GM12878 (cell line): ENCODE measurements at regions not wholly inside any gene's neighbourhood (a gene's known extent, or its start where the extent isn't known, plus 50 kb on each side); places are given as distances from the start of the nearest gene placed in this dataset.

ENCODE experiments used
- ATAC-seq: fragments of 200-7000 bp; cut with Tn5 transposase; 3 replicates; pipeline ENCODE4 v1.9.1; 2020; ENCODE audit warnings: mild to moderate bottlenecking, moderate library complexity
- BruUV-seq: library from RNA; stranded (reverse); fragments of 400-500 nt; replicated peaks from 2 replicates; lab custom pipeline; 2021; lab: Mats Ljungman, UMichigan
- CTCF ChIA-PET: fragments of 300-600 bp; sonication (Branson Sonifier 250); formaldehyde crosslinking; extraction: SDS; loops from one replicate; lab custom pipeline; 2021; ENCODE audit warnings: inconsistent platforms; lab: Yijun Ruan, JAX
- POLR2A ChIA-PET: fragments of 350-600 bp; formaldehyde crosslinking; extraction: SDS; loops from one replicate; lab custom pipeline; 2021; ENCODE audit warnings: inconsistent platforms; lab: Charles Lee
- RAD21 ChIA-PET: fragments of 300-600 bp; sonication (Branson Sonifier 250); formaldehyde crosslinking; loops from one replicate; lab custom pipeline; 2023; ENCODE audit warnings: antibody characterized with exemption; ENCODE audit not compliant: unreplicated experiment; lab: Charles Lee
- SMC1A ChIA-PET: fragments of 300-600 bp; sonication (Branson Sonifier 250); formaldehyde crosslinking; loops from one replicate; lab custom pipeline; 2023; ENCODE audit not compliant: unreplicated experiment, uncharacterized antibody; lab: Charles Lee
- DNase-seq: peaks from one replicate; pipeline ENCODE4 v3.0.0-alpha.2; 2011; ENCODE audit warnings: low read depth, low spot score
- FAIRE-seq: peaks from 3 replicates; lab custom pipeline; 2011; peaks lifted over from hg19 to GRCh38; lab: Jason Lieb, UNC
- H2AFZ ChIP-seq: 2 replicates; pipeline ENCODE4 v1.6.0; 2011; ENCODE audit warnings: low read depth, low read length, control low read depth; ENCODE audit not compliant: control insufficient read depth
- H3K27ac ChIP-seq: 2 replicates; pipeline ENCODE4 v1.5.1; 2011; ENCODE audit warnings: control low read depth; ENCODE audit not compliant: control insufficient read depth, insufficient read depth
- H3K27me3 ChIP-seq, 2 experiments: replicated peaks in 1 of 2; 2 replicates each; pipeline versions ENCODE4 v1.6.0 to v1.6.1; 2011; ENCODE audit warnings: low read length in 1 of 2; ENCODE audit not compliant: control insufficient read depth in 2 of 2, insufficient read depth in 2 of 2
- H3K36me3 ChIP-seq, 2 experiments: 2 replicates each; pipeline ENCODE4 v1.5.1; 2011; ENCODE audit warnings: low read length in 1 of 2; ENCODE audit not compliant: control insufficient read depth in 2 of 2, insufficient read depth in 2 of 2
- H3K4me1 ChIP-seq: 2 replicates; pipeline ENCODE4 v1.6.1; 2011; ENCODE audit warnings: mild to moderate bottlenecking, low read length, moderate library complexity, mixed read lengths; ENCODE audit not compliant: control insufficient read depth, insufficient read depth
- H3K4me2 ChIP-seq: 2 replicates; pipeline ENCODE4 v1.6.0; 2011; ENCODE audit warnings: control low read depth; ENCODE audit not compliant: control insufficient read depth, insufficient read depth
- H3K4me3 ChIP-seq: fragments of 200-600 bp; sonication (generic); 2 replicates; pipeline ENCODE4 v1.5.1; 2016
- H3K79me2 ChIP-seq: 2 replicates; pipeline ENCODE4 v1.6.0; 2011; ENCODE audit warnings: low read length; ENCODE audit not compliant: control insufficient read depth, insufficient read depth
- H3K9ac ChIP-seq: 2 replicates; pipeline ENCODE4 v1.8.0; 2011; ENCODE audit warnings: low read length, control low read depth, mixed read lengths; ENCODE audit not compliant: control insufficient read depth, insufficient read depth
- H3K9me3 ChIP-seq: replicated peaks from 3 replicates; pipeline ENCODE4 v1.5.1; 2011; ENCODE audit warnings: mild to moderate bottlenecking, low read length; ENCODE audit not compliant: control insufficient read depth, insufficient read depth
- H4K20me1 ChIP-seq: 2 replicates; pipeline ENCODE4 v1.6.0; 2011; ENCODE audit not compliant: control insufficient read depth, insufficient read depth
- BCL3 ChIP-seq: IDR thresholded peaks from 2 replicates; pipeline ENCODE4 v1.6.1; 2011; ENCODE audit warnings: borderline replicate concordance, low read depth, mild to moderate bottlenecking, moderate library complexity, low read length; ENCODE audit not compliant: insufficient read depth, poor library complexity, severe bottlenecking
- E2F8 ChIP-seq: fragments of 450-650 bp; IDR thresholded peaks from 2 replicates; pipeline ENCODE4 v1.6.1; 2018; ENCODE audit warnings: mild to moderate bottlenecking, low read depth, moderate library complexity; ENCODE audit not compliant: partially characterized antibody
- EGR1 ChIP-seq, 2 experiments: IDR thresholded peaks; 1 replicate in 1 of 2; 2 replicates in 1 of 2; pipeline ENCODE4 v1.6.1; 2011 to 2012; ENCODE audit warnings: low read depth in 2 of 2, low read length in 2 of 2, borderline replicate concordance in 1 of 2, mild to moderate bottlenecking in 1 of 2, moderate library complexity in 1 of 2
- ELK1 ChIP-seq: IDR thresholded peaks from 2 replicates; pipeline ENCODE4 v1.6.1; 2012; ENCODE audit warnings: low read depth, low read length, improper control_type of control experiment
- HDAC2 ChIP-seq: fragments of 200-600 bp; sonication (generic); IDR thresholded peaks from 2 replicates; pipeline ENCODE4 v1.6.1; 2017
- JUND ChIP-seq: IDR thresholded peaks from 2 replicates; pipeline ENCODE4 v1.6.1; 2012; ENCODE audit warnings: low read depth, mild to moderate bottlenecking, low read length, improper control_type of control experiment, moderate library complexity
- NFXL1 ChIP-seq: fragments of 450-650 bp; IDR thresholded peaks from 2 replicates; pipeline ENCODE4 v1.6.1; 2017; ENCODE audit warnings: antibody characterized with exemption, mild to moderate bottlenecking, borderline replicate concordance
- SIN3A ChIP-seq: IDR thresholded peaks from 2 replicates; pipeline ENCODE4 v1.6.1; 2012; ENCODE audit warnings: low read depth, low read length, improper control_type of control experiment
- TAF1 ChIP-seq: IDR thresholded peaks from 2 replicates; pipeline ENCODE4 v1.6.1; 2011; ENCODE audit warnings: mild to moderate bottlenecking, low read depth, low read length, borderline replicate concordance
- TCF7 ChIP-seq: IDR thresholded peaks from 2 replicates; pipeline ENCODE4 v1.6.1; 2014; ENCODE audit warnings: antibody characterized with exemption, borderline replicate concordance
- USF1 ChIP-seq: IDR thresholded peaks from 2 replicates; pipeline ENCODE4 v1.6.1; 2011; ENCODE audit warnings: borderline replicate concordance, low read depth, mild to moderate bottlenecking, moderate library complexity, mixed read lengths, low read length; ENCODE audit not compliant: insufficient read depth; ENCODE audit errors: extremely low read length
- WRNIP1 ChIP-seq: IDR thresholded peaks from 2 replicates; pipeline ENCODE4 v1.6.1; 2011; ENCODE audit warnings: low read depth, low read length, improper control_type of control experiment, borderline replicate concordance
- ZNF384 ChIP-seq: IDR thresholded peaks from 2 replicates; pipeline ENCODE4 v1.6.1; 2012; ENCODE audit warnings: low read depth, mild to moderate bottlenecking, low read length, improper control_type of control experiment, borderline replicate concordance
- WGBS: methylation state at CpG from one replicate; pipeline ENCODE4 v1.1.6; 2016; ENCODE audit warnings: low lambda C conversion rate; ENCODE audit not compliant: insufficient replicate concordance, insufficient coverage; ENCODE audit errors: missing lambda C conversion rate; 5-methylcytosine and 5-hydroxymethylcytosine counted together
- in situ Hi-C: fragments of 300-500 bp; cut with MboI; formaldehyde crosslinking; loops from 9 replicates; pipeline ENCODE4 v1.14.3; 2018; ENCODE audit warnings: mixed read lengths
- intact Hi-C: fragments of 100-400 bp; cut with micrococcal nuclease; formaldehyde crosslinking; loops from one replicate; pipeline ENCODE4 v1.14.2; 2022; ENCODE audit not compliant: unreplicated experiment

- ChIA-PET CTCF (interaction anchor here (0.7 kb wide), 1 partner anchor 39 kb away, joined by 3 read pairs; no protein-coding TSS in a partner anchor), POLR2A (no interaction called here), RAD21 (no interaction called here), SMC1A (interaction anchor here (1.7 kb wide), 1 partner anchor 259 kb away, joined by 4 read pairs; no protein-coding TSS in a partner anchor)
- DNase-seq (no peak), FAIRE-seq (no peak), ATAC-seq (no peak)
- TF ChIP-seq TAF1 (no peak), WRNIP1 (no peak), JUND (no peak), ELK1 (no peak), ZNF384 (no peak), E2F8 (no peak), EGR1 (IDR thresholded peaks at IDR 0.05; ENCODE audit: borderline replicate concordance in 1 of 2, low read depth in 2 of 2, low read length in 2 of 2) (no peak), SIN3A (no peak), HDAC2 (no peak), NFXL1 (no peak), BCL3 (no peak), TCF7 (no peak), USF1 (no peak)
- intact Hi-C loops: no loop called here
- Histone ChIP-seq H3K79me2 (no peaks in the 10 kb centered on the region), H3K27me3 (no peaks in the 10 kb centered on the region), H3K9ac (no peak overlapping the region), H3K4me3 (no peak overlapping the region), H3K9me3 (no peaks in the 10 kb centered on the region), H3K4me2 (no peak overlapping the region), H2AFZ (no peak overlapping the region), H3K4me1 (no peaks in the 10 kb centered on the region), H4K20me1 (no peaks in the 10 kb centered on the region; the same call in 1 of the 2 replicates), H3K36me3 (no peaks in the 10 kb centered on the region), H3K27ac (no peak overlapping the region)
- WGBS: 77% methylated on average over 7 of the region's 7 CpGs
- BruUV-seq: no TSS peak
- in situ Hi-C loops: no loop called here
Observed at GRCh38 chr1:222991908-222992307, 151.1 kb downstream of the TLR5 start.
